HG03442 (cell line): ENCODE measurements at regions not wholly inside any gene's neighbourhood (a gene's known extent, or its start where the extent isn't known, plus 50 kb on each side); places are given as distances from the start of the nearest gene placed in this dataset.

Experiments used
- ATAC-seq: cut with Tn5 transposase; IDR thresholded peaks from one replicate; pipeline ENCODE4 v1.9.1; 2021; ENCODE audit warnings: mild to moderate bottlenecking, moderate library complexity; ENCODE audit not compliant: unreplicated experiment

GRCh38 chr3:162742159-162742717 lies 1245.6 kb downstream of the OTOL1 start:
- no peak for ATAC-seq

DNA sequence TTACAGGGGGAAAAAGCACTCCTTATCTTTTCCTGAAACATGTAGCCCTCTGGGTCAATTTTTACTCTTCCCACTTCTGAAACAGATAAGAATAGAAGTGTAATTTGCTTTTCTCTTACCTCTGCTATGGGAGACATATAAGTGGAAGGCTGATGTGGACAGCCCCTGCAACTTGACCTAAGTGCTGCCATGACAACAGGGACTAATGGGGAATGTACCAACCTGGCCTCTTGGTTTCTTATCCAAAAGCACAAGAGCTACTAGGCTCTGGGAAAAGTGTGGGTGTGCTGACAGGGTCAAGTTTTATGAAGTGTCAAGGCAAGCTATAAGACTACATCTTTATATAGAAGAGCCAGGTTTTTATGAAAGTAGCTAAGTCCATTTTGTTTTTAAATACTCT lies 1246.5 kb downstream of the OTOL1 start:
- ATAC-seq, result no peak

DNA sequence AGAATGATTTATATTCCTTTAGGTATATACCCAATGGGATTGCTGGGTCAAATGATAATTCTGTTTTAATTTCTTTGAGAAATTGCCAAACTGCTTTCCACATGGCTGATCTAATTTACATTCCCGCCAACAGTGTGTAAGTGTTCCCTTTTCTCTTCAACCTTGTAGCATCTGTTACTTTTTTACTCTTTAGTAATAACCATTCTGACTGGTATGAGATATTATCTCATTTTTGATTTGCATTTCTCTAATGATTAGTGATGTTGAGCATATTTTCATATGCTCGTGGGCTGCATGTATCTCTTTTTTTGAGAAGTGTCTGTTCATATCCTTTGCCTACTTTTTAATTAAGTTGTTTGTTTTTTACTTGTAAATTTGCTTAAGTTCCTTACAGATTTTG lies 1264.2 kb downstream of the OTOL1 start:
- no peak for ATAC-seq

- ATAC-seq, result no peak
These were observed 1267.6 kb downstream of the OTOL1 start for GRCh38 chr3:162764051-162764807.

DNA sequence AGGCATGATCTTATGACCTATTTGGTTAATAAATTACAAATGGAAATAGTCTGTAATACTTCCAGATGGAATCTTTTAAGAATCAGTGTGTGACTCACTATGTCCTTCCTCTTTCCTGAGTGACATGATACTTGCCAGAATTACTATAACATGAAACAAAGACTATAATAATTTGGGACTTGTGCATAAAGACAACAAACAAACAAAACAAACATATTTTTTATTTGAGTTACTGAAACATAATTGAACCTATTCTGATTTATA lies 1268.1 kb downstream of the OTOL1 start:
- no peak for ATAC-seq

DNA sequence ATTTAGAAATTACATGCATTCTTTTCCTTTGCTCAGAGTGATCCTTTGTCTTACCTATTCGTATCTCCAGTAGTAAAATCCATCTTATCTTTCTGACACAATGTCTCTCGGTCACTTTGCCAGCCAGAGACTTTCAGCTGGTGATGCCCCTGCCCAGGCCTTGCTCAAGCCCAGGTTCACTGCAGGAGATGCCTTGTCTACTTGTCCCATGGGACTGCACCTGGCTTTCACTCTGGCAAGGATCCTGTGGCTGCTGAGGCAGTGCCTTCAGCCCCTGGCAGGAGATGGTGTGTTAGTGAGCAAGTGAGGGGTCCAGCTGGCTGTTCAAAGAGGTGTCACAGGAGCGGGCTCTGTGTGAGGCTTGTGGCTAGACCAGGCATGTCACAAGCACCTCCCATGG lies 1268.9 kb downstream of the OTOL1 start:
- ATAC-seq, result no peak

DNA sequence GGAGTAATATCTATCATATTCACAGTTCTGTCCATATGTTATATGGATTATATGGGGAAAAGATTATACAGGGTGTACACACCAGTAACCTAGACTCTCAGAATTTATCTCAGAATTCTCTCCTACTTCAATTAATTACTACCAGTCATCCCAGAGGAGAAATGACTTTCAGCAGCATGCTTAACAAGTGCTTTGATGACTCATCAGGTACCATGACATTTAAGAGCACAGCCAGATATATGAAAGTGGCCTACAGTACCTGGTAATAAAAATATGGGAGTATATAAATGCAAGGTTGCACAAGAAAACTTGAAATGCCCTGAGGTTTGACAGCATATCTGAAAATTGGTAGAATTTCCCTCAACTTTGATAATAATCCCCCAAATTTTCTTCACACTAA lies 1273.0 kb downstream of the OTOL1 start:
- no peak for ATAC-seq

DNA sequence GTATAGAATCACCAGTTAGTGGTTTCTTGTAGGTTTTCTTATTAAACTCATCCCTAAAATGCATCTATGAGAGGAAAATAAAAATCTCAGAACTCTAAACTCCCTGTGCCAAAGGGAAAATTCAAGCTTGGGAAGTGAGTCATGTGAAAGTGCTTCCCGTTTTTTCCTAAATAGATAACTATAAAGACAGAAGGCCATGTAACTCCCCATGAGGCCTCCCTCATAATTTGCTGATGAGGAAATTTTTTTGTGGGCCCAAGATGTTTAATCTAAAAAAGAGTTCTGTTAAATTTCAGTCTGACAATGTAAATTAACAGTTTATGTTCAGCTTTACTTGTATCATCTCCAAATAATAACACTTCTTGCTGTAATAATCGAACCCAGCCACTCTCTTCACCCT lies 1273.9 kb downstream of the OTOL1 start:
- ATAC-seq, result no peak

DNA sequence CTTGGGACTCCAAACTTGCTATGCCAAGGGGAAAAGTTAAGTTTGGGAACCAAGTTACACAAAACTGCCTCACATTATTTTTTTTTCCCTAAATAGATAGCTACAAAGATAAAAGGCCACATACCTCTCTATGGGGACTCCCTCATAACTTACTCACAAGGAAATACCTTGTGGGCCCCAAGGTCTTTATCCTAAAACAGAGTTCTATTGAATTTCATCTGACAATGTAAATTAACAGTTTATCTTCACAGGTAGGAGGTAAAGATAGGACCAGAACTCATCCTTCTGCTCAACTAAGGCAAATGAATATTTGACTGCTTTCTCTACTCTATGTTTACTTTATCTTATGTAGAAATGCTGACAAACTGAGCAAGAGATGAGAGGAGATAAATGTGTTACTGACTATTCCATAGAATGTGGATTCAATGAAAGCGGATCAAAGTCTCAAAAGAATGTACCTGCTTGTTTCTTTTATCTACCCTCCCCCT lies 1278.0 kb downstream of the OTOL1 start:
- no peak for ATAC-seq

- ATAC-seq, result no peak
These were observed 1279.5 kb downstream of the OTOL1 start for GRCh38 chr3:162776148-162776547.

DNA sequence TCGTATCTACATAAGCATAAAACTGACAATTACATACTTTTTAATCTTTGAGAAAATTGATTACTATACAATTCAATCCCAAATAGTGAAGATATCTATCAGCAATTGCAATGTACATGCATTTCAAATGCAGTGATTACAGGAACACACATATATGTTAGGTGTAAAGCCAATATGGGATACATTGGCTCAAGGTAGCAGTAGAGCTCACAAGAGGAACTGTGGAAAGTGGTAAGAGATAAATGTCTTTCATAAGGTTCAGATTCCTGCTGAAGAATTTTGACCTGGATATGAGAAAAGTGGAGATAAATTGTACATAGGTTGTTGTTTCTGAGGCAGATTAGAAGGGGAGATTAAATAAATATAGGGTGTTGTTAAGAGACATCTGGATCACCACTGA lies 1280.5 kb downstream of the OTOL1 start:
- no peak for ATAC-seq

DNA sequence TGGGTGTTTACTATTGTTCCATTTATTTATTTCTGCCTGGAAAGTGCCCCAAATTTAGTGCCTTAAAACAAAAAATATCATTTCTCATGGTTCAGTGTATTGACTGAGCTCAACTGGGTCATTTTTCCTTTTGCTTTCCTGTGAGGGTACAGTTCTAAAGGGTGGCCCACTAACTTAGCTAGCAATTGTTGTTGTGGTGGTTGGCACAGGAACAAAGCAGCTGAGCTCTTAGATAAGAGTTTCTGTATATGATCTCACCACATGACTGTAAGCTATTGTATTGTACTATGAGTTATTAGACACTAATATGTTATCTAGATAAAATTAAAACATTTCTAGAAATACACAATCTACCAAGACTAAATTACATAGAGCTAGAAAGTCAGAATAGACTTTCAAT lies 1283.7 kb downstream of the OTOL1 start:
- ATAC-seq, result no peak

GRCh38 chr3:162799910-162800309 lies 1303.3 kb downstream of the OTOL1 start:
- ATAC-seq, result no peak

- ATAC-seq, result no peak
These were observed 1305.8 kb downstream of the OTOL1 start for GRCh38 chr3:162802228-162802965.

- ATAC-seq, result no peak
These were observed 1314.2 kb downstream of the OTOL1 start for GRCh38 chr3:162810776-162811175.

DNA sequence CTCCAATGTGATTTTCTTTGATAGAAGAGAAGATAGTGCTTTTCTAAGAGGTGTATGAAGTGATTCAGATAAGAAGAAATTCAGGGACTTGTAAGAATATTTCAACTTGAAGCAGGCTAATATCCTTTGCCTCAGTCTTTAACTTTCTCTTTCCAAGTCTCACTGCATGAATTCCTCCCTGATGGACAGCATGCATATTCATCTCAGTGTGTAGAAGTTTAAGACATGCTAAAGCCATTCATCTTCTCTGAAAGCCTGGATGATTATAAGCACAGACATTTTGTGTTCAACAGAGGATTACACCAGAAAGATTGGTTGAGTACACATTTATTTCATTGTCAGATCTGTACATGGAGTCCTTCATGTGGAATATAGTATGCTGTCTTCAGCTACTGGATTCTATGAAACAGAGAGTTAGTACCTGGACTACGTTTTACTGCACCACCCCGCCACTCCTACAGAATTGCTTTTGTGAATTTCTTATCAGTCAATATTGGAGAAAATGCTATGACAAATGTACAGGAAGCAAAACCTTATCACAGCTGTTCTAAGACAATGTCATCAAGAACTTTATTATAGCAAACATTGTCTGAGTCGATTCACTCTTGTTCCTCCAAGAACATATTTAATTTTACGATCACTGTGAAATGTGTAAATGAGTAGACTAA lies 1346.1 kb downstream of the OTOL1 start:
- no peak for ATAC-seq

GRCh38 chr3:162845918-162846317 lies 1349.3 kb downstream of the OTOL1 start:
- ATAC-seq, result no peak

DNA sequence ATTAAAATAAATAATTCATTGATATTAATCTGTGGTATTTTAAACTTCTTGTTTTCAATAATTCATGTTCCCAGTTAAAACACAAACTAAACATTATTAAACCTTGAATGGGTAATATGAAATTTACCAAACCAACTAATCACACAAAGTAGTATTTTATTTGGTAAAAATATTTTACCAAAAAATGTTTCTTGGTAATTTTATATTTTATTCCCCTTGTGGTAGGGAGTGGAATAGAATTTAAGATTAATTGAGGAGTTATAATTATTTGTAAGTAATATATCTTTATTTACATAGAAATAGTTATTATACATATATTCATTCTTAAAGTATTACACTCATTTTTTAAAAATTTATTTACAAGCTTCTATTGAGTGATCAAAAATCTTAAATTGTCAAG lies 1350.9 kb downstream of the OTOL1 start:
- ATAC-seq, result no peak

- no peak for ATAC-seq
These were observed 1367.0 kb downstream of the OTOL1 start for GRCh38 chr3:162863579-162863978.

- no peak for ATAC-seq
These were observed 1368.9 kb downstream of the OTOL1 start for GRCh38 chr3:162865466-162865865.

- ATAC-seq, result no peak
These were observed 1382.5 kb downstream of the OTOL1 start for GRCh38 chr3:162879021-162879562.
